Stimulated activated CD8-positive, alpha-beta memory T cell treated with anti-CD3 and anti-CD28 coated beads, Interleukin-4, amount 100 ng/mL, for 4 hours (primary cell): ENCODE measurements at regions not wholly inside any gene's neighbourhood (a gene's known extent, or its start where the extent isn't known, plus 50 kb on each side); places are given as distances from the start of the nearest gene placed in this dataset.
"Not testable (repeated sequence)": the region's sequence is repeated elsewhere in the genome, so short reads cannot be mapped to it uniquely, and the experiment has no call there.

Source experiments
- DNase-seq, 2 donors: peaks; one replicate each; pipeline ENCODE4 v3.0.0-alpha.2; 2020; ENCODE audit warnings: low read depth in 2 of 2, low spot score in 1 of 2

DNA sequence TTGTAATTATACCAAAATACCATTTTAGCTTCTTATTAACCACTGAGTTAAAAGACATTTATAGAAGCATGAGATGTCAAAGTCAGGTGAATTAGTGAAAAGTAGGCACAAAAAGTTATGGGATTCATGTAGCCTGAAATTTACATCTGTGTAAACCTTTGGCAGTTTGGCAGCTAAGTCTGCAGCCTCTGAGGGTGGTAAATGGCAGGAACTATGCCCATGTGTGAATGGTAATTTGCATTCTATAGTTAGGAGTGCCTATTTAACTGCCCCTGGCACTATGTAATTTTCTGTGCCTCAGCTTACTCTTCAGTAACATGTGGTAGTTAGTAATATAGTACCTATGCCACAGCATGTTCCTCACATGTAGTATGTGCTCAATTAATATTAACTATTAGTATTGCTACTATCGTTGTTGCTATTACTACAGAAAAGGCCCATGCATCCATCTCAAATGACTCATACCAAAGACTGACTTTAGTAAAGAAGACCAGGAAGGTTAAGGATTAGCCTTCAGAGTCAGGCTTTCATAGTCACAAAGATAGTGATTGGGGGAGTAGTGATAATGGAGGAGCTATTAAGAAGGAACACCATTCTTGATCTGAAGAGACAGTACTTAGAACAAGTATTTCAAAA is 258.7 kb upstream of the BTG1 start:
- DNase-seq, result no peak

DNA sequence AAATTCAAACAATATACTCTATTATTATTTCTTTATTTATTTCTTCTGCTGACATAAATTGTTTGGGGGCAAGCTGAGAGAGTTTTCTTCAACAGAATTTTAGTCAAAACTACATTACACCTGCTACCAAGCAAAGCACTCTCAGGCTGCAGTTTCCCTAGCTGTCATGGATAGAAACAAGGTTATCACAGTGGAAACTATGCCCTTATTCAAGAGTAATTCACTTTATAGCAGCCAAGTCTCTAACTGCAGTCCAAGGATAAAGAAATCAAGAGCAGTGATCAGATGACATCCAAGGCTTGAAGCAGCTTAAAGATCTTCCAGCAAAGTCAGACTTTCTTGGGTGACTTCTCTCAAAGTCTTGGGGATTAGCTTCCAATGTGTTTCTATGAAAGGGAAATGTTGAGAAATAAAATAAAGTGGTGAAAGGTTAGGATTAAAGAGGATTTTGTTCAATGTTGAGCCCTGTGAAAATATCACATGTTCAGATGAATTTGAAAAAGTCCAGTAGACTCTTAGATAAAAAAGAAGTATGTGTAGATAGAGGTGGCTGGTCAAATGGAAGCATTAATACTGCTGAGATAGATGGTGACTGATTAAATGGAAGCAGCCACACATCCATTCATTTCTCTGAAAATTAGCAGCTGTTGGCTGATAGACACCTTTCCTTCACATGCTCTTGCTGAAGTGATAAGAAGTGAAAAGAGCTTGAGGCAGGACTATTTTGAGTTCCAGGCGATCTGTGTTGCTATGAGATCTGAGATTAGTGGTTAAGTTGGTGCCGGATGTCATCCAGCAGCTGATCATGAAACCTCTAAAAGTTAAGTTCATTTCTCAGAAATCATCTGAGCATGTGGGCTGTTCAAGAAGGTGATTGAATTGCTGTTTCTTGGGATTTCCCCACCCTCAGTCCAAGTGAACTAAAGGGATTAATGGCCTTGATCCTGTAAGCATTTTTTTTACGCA is 257.8 kb upstream of the BTG1 start:
- DNase-seq, result peak; percentile 20 to 27

- no peak for DNase-seq
These were observed 256.8 kb upstream of the BTG1 start for GRCh38 chr12:92402415-92402814.

DNA sequence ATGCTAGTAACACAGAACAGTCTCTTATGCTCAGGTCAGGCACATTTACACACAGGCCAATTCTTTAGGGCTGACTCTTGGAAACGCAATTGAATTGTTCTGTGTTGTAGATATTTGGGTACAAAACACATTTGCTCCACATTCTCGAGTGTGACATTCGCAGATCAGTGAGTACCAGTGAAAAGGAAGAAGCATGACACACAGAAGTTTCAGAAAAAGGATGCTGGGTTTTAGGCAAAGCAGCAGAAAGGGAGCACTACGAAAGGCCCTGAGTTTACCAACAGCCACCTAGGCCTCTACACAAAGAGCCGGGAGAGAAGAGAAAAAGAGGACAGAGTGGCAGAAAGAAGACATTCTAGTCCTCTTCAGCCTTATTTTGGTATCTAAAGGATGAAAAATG is 254.4 kb upstream of the BTG1 start:
- no peak for DNase-seq

DNA sequence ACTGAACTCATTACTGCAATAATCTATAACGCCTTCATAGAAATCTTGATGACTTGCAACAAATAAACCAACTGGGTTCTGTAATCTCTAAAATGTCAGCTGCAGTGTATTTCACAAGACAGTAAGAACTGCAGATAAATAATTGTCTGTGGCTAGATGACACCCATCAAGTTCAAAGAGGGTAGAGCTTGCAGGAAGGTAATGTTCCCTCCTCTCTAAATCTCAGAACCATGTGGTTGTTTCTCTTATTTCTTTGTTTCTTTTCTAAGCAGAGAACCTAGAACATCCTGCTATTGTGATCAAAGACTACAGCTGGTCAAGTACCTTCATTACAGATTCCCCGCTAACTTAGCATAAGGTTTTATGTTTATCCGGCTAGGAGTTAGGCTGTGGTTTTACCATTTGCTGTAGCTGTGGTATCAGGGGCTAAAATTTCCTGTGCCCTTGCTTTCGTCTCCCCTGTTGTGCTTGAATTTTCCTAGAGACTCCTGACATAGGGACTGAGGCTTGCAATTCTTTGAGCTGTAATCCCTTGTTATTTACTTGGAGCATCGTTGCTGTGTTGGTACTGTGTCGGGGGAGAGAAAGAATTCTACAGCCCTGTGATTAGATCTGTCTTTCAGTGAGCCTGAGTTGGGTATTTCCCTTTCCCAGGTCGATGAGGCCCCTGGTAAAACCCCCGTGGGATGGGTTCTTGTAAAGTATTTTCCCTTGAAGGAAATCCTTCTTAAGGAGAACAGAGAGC is 253.1 kb upstream of the BTG1 start:
- DNase-seq, result no peak

- DNase-seq, result no peak
These were observed 251.1 kb upstream of the BTG1 start for GRCh38 chr12:92396647-92397252.

GRCh38 chr12:92395322-92395721 is 249.7 kb upstream of the BTG1 start:
- no peak for DNase-seq

GRCh38 chr12:92394895-92395294 is 249.2 kb upstream of the BTG1 start:
- DNase-seq, result no peak

GRCh38 chr12:92393504-92393903 is 247.9 kb upstream of the BTG1 start:
- DNase-seq, result no peak

- not testable (repeated sequence) for DNase-seq
These were observed 246.1 kb upstream of the BTG1 start for GRCh38 chr12:92391726-92392125.

DNA sequence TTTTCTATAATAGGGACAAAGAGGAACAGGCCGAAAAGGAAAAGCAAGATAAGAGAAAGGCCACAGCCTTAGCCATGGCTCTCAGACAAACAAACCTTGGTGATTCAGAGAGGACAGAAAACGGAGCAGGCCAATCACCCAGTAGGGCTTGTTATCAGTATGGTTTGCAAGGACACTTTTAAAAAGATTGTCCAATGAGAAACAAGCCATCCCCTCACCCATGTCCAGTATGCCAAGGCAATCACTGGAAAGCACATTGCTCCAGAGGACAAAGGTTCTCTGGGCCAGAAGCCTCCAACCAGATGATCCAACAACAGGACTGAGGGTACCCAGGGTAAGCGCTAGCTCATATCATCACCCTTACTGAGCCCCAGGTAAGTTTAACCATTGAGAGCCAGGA is 243.8 kb upstream of the BTG1 start:
- DNase-seq, result no peak

GRCh38 chr12:92385296-92385695 is 239.7 kb upstream of the BTG1 start:
- no peak for DNase-seq

DNA sequence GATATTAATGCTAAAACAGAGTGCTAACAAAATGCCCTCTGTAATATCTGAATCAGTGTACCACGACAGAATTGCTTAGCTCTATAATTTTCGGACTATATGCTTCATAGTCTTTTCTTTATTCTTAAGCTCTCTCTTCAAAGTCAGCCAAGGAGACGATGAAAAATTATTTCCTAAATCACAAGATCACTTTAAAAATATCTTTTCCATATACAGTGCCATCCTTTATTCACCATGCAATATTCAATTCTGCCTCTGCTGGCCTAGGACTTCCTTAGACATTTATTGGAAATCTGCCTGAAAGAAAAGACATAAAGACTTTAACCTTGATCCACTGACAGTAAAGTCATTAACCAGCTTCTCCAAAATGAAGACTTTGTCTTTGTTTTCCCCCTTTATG is 238.9 kb upstream of the BTG1 start:
- no peak for DNase-seq

DNA sequence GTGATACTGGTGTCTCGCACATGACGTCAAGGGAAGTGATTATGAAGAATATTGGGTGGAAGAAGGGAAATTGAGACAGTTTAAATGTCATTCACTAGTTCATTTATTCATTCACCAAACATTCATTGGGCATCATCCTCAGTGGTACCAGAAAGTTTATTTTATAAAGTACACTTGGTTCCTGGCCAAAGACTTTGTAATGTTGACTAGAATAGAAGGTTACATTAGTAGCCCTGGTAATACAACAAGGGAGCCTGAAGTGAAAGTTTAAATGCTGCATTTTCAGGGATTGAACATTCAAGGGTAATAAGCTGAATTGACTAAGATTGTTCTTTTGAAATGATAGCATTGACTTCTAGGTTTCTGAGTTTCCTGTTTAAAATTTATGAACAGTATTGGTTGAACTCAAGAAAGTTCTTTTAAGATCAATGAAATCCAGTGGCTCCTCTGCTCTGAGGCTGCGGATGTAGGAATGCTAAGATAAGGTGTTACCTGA is 236.8 kb upstream of the BTG1 start:
- DNase-seq, result no peak

GRCh38 chr12:92381856-92382255 is 236.2 kb upstream of the BTG1 start:
- DNase-seq, result no peak

DNA sequence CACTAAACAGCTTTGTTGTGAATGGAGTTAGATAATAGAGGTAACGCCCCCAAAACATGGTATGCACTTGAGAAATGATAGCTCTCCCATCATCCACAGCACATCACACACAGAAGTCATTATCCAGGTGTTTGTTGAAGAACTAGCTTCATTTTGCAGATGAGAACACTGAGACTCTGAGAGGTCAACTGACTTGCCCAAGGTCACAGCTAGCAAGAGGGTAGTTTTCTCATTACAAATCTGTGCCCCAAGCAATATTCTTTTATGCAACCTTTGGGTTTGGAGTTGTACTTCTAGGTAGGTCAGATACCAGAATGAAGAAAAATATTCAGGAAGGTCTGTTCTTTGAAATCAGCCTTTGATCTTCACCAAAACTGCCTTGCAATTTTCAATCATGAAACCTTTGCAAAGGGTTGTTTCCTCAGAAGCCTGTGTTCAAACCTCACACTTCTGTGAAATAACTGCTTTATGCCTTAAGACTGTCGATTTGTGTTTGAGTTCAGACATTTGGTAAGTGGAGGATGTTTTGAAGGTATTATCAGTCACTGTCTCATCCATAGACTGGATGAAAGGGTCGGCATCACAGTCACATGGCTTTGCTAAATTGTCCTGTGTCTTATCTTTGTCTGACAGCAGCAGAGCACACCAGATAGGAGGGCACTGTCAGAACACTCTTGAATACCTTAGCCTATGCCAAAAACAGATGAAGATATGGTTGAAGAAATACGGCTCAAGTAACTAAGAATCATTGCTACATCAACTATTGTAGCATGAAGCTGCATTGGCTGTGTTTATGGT is 233.2 kb upstream of the BTG1 start:
- DNase-seq, result no peak

- not testable (repeated sequence) for DNase-seq
These were observed 229.9 kb upstream of the BTG1 start for GRCh38 chr12:92375504-92375903.

DNA sequence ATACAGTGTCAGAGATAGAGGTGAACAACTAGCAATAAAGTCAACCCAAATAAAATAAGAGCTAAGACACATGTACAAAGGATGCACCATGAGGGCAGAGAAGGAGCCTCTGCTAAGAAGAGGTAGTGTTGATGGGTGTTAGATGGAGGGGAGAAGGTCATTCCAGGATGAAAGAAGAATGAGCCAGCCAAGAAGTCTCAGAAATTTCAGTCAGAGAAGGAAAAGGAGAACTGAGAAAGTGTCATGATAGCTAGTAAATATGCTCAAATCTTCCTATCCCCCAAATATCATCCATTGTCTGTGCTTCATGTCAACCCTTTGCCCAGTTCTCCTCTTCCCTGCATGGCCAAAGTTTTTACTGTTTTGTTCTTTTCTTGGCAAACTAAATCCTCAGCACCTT is 225.2 kb upstream of the BTG1 start:
- DNase-seq, result no peak

DNA sequence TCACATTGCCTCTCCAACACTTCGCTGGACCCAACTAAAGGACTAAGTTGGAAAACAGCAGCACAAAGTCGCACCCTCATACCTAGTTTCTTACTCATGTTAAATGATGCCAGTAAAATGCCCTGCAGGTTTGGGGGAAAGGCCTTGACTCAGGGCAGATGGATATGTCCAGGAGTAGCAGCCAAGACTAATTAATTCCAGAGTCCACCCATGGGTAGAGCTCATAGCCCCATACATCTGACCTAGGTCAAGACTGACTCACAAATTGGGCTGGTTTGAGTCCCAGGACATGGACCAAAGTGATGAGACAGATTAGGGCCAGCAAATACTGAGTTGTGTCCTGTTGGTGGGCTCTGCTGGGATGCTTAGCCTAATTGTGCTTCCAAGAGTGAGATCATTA is 224.0 kb upstream of the BTG1 start:
- DNase-seq, result no peak

GRCh38 chr12:92369056-92369455 is 223.4 kb upstream of the BTG1 start:
- no peak for DNase-seq
